HG02571 (cell line): ENCODE measurements at regions not wholly inside any gene's neighbourhood (a gene's known extent, or its start where the extent isn't known, plus 50 kb on each side); places are given as distances from the start of the nearest gene placed in this dataset.
"Not testable (repeated sequence)": the region's sequence is repeated elsewhere in the genome, so short reads cannot be mapped to it uniquely, and the experiment has no call there.

Experiments used
- ATAC-seq: cut with Tn5 transposase; IDR thresholded peaks from one replicate; pipeline ENCODE4 v1.9.1; 2021; ENCODE audit warnings: mild to moderate bottlenecking, moderate library complexity; ENCODE audit not compliant: unreplicated experiment

DNA sequence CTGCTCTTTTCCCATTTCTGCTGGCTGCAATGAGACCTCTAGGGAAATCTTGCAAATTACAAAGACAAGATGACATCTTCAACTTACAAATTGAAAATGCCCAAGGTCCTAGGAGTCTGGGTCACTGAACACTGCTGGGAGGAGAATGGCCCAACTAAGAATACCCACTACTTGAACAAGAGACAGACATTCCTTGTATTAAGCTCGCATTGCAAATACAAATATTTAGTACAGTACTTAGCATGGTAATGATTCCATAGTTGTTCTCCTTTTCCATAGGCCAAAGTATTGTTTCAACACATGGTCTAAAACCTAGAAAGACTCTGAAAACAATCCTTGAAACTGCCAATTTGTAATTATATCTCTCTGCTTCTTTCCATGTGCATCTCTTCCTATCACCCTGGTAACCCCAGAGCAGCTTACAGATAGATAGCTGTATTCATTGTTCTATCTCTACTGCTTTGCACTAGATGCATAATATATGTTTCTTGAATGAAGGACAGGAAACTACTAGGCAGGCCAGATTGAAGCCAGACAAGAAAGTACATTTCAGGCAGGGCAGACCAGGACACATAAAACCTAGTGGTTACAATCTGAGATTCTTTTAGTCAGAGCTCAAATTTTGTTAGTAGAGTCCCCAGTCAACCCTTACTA is 1545.7 kb upstream of the TENM4 start:
- no peak for ATAC-seq

- no peak for ATAC-seq
These were observed 1539.4 kb upstream of the TENM4 start for GRCh38 chr11:80980227-80980626.

- ATAC-seq: no peak
These were observed 1533.0 kb upstream of the TENM4 start for GRCh38 chr11:80973786-80974185.

DNA sequence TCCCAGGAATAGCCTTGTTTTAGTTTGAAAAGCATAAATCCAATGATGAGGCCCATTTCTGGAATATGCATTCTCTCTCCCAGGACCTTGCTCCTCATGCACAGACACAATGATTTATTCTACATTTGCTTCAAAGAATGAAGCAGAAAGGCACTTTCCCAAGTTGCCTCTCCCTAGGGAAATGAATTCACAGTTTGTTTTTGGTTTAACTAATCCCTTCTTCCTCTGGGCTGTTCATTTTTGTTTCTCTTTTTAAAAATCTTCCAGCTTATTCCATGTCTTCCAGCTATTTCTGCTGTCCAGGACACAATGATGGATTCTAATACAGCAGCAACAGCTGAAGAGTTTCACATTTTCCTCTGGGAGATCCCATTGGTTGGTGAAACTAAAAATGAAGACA is 1529.2 kb upstream of the TENM4 start:
- ATAC-seq: no peak

DNA sequence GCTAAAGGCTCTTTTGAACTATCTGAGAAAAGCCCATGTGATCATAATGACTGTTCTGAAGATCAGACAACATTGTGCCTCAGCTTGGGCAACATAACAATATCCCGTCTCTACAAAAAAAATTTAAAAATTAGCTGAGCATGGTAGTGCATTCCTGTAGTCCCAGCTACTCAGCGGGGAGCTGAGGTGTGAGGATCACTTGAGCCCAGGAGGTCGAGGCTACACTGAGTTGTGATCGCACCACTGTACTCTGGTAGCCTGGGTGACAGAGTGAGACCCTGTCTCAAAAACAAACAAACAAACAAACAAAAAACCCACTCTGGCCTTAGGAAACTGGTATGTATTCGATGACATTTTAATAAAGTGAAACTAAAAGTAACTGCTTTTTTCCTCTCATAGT is 1526.8 kb upstream of the TENM4 start:
- no peak for ATAC-seq

GRCh38 chr11:80960381-80961029 is 1519.7 kb upstream of the TENM4 start:
- ATAC-seq: no peak

- ATAC-seq: no peak
These were observed 1518.9 kb upstream of the TENM4 start for GRCh38 chr11:80959751-80960150.

DNA sequence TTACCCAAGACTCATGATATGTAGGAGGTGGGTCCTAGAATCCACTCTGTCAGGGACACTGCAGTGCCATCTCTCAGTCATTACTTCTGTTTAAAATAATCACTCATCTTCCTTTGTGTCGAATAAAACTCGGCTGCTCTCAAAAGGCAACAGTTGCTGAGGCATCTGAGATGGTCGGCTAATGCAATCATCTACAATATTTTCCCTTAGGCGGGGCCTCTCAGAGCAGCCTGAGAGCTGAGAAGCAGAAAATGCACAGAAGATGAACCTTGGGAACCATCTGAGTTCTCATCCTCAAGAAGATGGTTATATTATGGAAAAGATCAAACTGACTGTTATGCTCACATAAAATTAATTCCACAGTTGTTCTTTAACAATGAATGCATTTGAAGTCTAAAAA is 1518.2 kb upstream of the TENM4 start:
- no peak for ATAC-seq

DNA sequence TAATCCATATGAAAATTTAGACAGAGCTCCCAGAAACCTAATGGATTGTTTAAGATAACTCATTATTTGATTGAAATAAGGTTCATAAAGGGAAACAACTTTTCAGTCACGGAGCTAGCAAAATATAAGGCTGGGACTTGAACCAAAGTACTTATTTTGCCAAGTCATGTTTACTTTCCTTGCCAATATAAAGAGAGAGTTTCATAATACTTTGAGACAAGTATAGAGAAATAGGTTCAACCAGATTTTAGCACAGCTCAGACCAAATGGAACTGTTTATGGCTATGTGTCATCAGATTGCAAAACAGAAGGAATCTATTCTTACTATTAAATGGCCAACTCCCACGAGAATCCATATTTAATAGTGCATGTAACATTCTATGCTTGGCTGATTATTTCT is 1517.5 kb upstream of the TENM4 start:
- no peak for ATAC-seq

GRCh38 chr11:80955588-80955987 is 1514.8 kb upstream of the TENM4 start:
- no peak for ATAC-seq

GRCh38 chr11:80948781-80949180 is 1508.0 kb upstream of the TENM4 start:
- ATAC-seq: no peak

- ATAC-seq: no peak
These were observed 1503.9 kb upstream of the TENM4 start for GRCh38 chr11:80944758-80945157.

DNA sequence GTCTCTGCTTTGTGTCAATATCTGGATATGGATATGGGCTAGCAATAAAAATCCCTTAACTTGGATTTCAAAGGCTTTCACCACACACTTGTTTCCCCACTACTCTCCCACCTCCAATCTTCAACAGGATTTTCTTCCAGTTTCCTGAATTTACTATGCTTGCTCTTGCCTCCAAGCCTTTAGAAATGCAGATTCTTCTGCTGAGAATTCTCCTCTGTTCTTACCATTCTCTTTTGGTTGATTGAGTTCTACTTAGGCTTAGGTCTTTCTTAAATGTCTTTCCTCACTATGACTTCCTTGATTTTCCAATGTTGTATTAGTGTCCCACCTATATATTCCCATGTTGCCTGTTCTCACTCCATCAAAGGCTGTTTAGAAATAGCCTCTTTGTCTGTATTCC is 1502.4 kb upstream of the TENM4 start:
- ATAC-seq: no peak

- no peak for ATAC-seq
These were observed 1497.0 kb upstream of the TENM4 start for GRCh38 chr11:80937842-80938241.

- ATAC-seq: no peak
These were observed 1489.2 kb upstream of the TENM4 start for GRCh38 chr11:80930038-80930437.

DNA sequence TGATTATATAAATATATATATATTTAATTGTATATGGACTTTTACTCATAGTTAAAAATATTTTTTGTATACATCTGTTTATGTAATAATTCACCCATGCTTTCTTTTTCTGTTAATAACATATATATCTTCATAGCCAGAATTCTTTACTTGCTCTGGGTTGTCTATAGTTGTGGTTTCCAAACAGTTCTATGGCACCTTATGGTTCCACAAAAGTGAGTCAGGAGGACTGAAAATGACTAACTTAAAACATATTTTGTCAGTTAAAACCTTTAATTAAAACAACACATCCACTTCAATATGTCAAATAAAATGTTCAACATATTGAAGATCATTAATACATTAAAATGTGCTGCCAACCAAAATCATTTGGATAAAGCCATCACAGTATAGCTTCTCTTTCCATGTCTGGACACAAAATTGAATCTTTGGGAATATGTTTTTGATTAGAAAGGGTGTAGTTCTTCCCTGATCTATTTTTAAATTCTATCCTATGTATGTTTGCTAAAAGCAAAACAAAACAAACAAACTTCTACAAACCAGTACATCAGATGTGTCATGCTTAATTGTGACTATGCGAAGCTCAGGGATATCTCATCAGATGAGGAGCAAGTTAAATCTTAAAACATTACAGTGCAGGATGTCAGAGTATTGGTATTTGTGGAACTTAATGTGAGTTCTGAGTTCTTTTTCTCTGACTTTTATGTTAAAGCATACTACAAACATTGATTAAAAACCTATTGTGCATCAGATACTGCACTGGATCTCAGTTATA is 1488.4 kb upstream of the TENM4 start:
- no peak for ATAC-seq

GRCh38 chr11:80925321-80925720 is 1484.5 kb upstream of the TENM4 start:
- no peak for ATAC-seq

GRCh38 chr11:80921310-80921709 is 1480.5 kb upstream of the TENM4 start:
- ATAC-seq: not testable (repeated sequence)

- ATAC-seq: no peak
These were observed 1475.5 kb upstream of the TENM4 start for GRCh38 chr11:80916173-80916798.

DNA sequence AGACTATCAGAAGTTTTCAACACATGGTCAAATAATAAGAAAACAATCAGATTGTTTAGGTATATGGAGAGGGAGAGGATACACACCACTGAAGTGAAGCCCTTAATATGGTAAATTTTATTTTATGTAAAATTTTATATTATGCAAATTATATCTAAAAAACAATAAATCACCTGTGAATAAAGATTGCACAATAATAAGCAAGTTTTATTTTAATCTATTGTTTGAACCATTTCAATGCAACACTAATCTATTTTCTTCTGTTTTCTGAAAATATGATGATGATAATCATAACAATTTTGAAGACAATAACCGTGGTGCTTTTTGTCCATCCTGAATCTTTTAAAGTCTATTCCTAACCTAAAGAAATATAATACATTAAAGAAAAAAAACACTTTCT is 1473.5 kb upstream of the TENM4 start:
- no peak for ATAC-seq

GRCh38 chr11:80911666-80912065 is 1470.8 kb upstream of the TENM4 start:
- ATAC-seq: no peak

DNA sequence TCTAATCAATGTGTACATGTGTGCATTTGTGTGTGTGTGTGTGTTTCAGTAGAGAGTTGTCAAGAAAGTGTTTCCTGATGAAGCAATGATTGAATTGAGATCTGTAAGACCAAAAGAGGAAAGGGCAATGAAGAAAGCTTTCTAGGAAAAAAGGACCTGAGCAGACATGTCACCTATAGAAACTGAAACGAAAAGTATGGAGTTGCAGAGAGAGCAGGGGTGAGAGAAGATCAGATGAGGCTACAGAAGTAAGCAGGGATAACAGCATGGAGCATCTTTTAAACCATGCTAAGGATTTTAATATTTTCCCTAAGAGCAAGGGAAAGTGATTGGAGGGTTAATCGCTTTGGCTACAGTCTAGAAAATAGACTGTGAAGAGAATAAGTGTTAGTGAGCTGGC is 1459.4 kb upstream of the TENM4 start:
- ATAC-seq: peak; percentile 65
